Fibroblast of villous mesenchyme (primary cell): ENCODE measurements at regions not wholly inside any gene's neighbourhood (a gene's known extent, or its start where the extent isn't known, plus 50 kb on each side); places are given as distances from the start of the nearest gene placed in this dataset.

ENCODE experiments used
- DNase-seq: peaks from one replicate; pipeline ENCODE4 v3.0.0-alpha.2; 2010; ENCODE audit warnings: low read depth
- H3K4me3 ChIP-seq: 2 replicates; pipeline ENCODE4 v1.5.1; 2011; ENCODE audit warnings: low read depth, mild to moderate bottlenecking, low read length
- TF ChIP-seq, protein P1 (sequence below): IDR thresholded peaks from 2 replicates; pipeline ENCODE4 v1.5.1; 2012; ENCODE audit warnings: low read depth, mild to moderate bottlenecking, low read length; ENCODE audit not compliant: insufficient read depth

DNA sequence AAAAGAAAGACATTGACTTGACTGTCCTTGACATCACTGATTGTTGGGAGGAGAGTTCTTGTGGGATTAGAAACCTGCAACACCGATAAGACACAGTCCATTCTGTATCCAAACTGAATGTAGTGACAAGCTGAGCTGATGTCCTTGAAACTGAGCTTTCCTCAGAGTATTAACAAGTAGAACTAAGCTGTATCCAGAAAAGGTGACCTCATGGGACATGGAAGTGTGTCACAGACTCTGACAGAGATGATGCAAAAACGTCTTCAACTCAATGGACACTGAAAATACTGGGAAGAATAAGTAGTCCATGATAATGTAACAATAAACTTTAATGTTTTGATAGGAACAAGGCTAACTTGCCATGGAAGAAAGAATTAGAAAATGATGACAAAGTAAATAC, 690.1 kb downstream of the CDH18 start:
- no peak overlapping the region for H3K4me3 ChIP-seq

DNA sequence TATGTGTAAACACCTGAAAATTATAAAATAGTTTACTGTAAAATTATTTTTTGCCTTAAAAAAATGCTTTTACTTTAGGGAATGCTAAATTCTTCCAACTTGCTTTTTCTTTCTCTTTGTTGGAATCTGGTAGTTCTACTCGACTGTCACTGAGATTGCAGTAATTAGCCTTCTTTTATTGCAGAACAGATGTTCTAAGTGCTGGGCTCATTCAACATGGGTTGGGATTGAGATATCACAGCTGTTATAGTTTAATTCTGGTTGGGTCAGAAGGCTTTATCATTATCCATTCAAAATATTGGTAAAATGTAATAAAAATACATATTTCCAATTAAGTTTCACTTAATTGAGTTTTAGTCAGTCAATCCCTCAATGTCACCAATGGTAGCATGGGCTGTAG, 686.7 kb downstream of the CDH18 start:
- DNase-seq = no peak
- TF ChIP-seq, protein P1, sequence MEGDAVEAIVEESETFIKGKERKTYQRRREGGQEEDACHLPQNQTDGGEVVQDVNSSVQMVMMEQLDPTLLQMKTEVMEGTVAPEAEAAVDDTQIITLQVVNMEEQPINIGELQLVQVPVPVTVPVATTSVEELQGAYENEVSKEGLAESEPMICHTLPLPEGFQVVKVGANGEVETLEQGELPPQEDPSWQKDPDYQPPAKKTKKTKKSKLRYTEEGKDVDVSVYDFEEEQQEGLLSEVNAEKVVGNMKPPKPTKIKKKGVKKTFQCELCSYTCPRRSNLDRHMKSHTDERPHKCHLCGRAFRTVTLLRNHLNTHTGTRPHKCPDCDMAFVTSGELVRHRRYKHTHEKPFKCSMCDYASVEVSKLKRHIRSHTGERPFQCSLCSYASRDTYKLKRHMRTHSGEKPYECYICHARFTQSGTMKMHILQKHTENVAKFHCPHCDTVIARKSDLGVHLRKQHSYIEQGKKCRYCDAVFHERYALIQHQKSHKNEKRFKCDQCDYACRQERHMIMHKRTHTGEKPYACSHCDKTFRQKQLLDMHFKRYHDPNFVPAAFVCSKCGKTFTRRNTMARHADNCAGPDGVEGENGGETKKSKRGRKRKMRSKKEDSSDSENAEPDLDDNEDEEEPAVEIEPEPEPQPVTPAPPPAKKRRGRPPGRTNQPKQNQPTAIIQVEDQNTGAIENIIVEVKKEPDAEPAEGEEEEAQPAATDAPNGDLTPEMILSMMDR = no peak
- H3K4me3 ChIP-seq = no peak overlapping the region

More for the DNA sequence above, 690.1 kb downstream of the CDH18 start:
- TF ChIP-seq, protein P1 = no peak
- no peak for DNase-seq

DNA sequence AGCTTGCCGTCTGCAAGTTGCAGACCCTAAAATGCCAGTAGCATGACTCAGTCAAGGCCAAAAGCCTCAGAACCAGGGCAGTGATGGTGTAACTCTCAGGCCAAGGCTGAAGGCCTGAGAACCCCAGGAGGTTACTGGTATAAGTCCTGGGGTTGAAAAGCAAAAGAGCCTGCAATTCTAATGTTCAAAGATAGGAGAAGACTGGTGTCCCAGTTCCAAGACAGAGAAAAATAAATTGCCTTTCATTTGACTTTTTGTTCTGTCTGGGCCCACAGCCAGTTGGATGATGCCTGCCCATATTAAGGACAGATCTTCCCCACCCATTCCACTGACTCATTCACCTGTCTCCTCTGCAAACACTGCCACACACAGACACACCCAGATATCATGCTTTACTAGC, 673.2 kb downstream of the CDH18 start:
- TF ChIP-seq, protein P1 = no peak
- no peak overlapping the region for H3K4me3 ChIP-seq
- DNase-seq = no peak

DNA sequence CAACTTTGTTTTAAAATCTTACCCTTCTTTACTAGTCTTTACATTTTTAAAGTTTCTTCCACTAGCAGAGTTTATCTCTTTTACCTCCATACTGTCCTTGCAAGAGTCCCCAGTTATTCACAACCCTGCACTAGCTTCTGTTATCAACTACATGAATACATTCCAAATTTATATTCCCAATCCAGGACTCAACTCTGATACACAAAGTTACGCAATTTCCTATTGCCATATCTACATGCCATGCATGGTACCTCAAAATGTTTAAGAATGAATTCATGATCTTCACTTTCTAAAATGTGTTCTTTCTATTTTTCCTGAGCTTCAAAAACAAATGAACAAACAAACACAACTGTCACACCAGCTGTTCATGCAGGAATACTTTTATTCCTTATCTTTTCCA, 668.7 kb downstream of the CDH18 start:
- DNase-seq = no peak
- TF ChIP-seq, protein P1 = no peak
- no peak overlapping the region for H3K4me3 ChIP-seq

DNA sequence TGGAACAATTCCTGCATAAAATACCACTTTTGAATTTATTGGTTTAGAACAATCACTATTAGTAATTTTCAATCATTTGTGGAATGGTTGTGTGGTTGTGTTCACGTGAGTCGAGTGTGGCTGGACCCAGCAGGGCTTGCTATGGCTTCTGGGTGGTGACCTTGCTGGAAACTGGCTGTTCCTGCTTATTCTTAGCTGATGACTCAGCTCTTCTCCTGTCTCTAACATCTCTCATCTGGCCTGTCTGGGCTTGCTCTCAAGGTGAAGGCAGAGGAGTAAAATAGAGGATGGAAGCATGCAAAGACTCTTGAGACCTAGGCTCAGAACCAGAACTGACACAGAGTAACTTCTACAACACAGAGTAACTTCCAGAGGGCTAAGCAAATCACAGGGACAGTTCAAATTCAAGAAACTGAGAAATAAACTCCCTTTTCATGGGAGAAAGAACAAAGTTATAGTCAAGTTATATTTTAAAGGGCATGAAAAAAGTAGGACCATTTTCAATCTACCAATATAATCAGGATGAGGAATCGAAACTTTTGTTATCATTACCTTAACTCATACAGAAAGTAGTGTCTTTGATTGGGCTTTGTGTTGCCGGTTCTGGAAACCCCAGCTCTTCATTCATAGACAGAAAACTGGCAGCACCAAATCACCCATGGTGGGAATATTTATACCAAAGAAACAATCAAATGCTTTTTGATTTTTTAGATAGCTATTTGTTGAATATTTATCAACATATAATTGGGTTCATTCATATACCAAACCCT, 665.1 kb downstream of the CDH18 start:
- TF ChIP-seq, protein P1 = no peak
- H3K4me3 ChIP-seq = no peak overlapping the region
- no peak for DNase-seq

DNA sequence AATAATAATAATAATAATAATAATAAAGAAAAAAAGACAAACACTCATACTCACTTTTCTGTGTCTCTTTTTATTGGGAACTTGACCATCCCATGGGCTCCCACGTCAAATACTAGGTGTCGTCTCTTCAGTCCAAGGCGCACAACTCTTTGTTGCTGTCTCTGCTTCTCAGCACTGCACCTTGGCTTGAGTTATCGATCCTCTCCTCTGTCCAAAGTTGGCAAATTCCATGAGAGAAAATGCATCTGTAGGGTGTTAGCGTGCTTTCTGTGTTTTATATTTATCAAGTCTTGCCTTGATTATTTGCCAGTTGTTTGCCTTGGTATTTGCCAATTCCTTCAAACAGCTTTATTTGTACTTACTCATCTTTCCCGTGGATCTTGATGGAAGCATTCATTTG, 653.7 kb downstream of the CDH18 start:
- TF ChIP-seq, protein P1 = no peak
- H3K4me3 ChIP-seq = no peak overlapping the region
- no peak for DNase-seq

DNA sequence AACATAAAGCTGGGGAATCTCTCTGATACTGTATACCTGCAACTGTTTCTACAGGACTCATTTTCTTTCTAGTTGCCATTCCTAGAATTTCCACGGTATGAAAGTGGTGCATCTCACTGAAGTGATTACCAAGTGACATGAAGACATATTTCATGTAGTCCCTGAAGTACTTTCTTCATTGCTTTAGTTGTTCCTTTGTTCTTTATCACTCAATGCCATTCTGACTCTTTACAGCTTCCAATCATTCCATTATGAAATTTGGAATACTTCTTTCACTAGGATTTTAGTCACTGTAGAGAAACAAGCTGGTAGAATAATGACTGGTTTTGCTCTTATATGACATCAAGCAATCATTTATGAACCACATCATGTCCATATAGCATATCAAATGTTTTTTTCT, 645.1 kb downstream of the CDH18 start:
- no peak for DNase-seq
- H3K4me3 ChIP-seq = no peak overlapping the region
- TF ChIP-seq, protein P1 = no peak
